K562 (cell line): ENCODE measurements at regions not wholly inside any gene's neighbourhood (a gene's known extent, or its start where the extent isn't known, plus 50 kb on each side); places are given as distances from the start of the nearest gene placed in this dataset.

Experiments
- ATAC-seq: fragments of 200-7000 bp; cut with Tn5 transposase; 3 replicates; pipeline ENCODE4 v1.9.1; 2020; ENCODE audit warnings: moderate library complexity
- BruUV-seq: library from RNA; stranded (reverse); fragments of 400-500 nt; replicated peaks from 2 replicates; lab custom pipeline; 2021; lab: Mats Ljungman, UMichigan
- CTCF ChIA-PET: fragments of 300-600 bp; formaldehyde crosslinking; extraction: SDS; loops from one replicate; lab custom pipeline; 2021; ENCODE audit warnings: low intra/inter-chr PET ratio; lab: Yijun Ruan, JAX
- POLR2A ChIA-PET: fragments of 300-600, 350-650 bp; sonication (Branson Sonifier 250); formaldehyde crosslinking; extraction: SDS; loops from one replicate; lab custom pipeline; 2021; ENCODE audit warnings: antibody characterized with exemption, inconsistent platforms; lab: Yijun Ruan, JAX
- DNase-seq, 4 experiments: peaks; one replicate each; pipeline versions ENCODE4 v3.0.0 to v3.0.0-alpha.2; 2011 to 2018; ENCODE audit warnings: low spot score in 3 of 4, mixed read lengths in 3 of 4; ENCODE audit errors: extremely low read depth in 1 of 4
- FAIRE-seq: peaks from 2 replicates; lab custom pipeline; 2011; peaks lifted over from hg19 to GRCh38; lab: Jason Lieb, UNC
- H2AFZ ChIP-seq: 2 replicates; pipeline ENCODE4 v1.6.0; 2011; ENCODE audit warnings: low read depth, low read length, control low read depth, inconsistent platforms
- H3K27ac ChIP-seq: fragments of 200-600 bp; 3 replicates; pipeline ENCODE4 v1.8.0; 2011; ENCODE audit warnings: low read depth, mild to moderate bottlenecking, control low read depth, inconsistent platforms, low read length, moderate library complexity, mixed read lengths; ENCODE audit errors: extremely low read depth
- H3K27me3 ChIP-seq, 2 experiments: fragments of 300-600 bp in 1 of 2; 2 replicates in 1 of 2; 3 replicates in 1 of 2; pipeline versions ENCODE4 v1.6.0 to v1.8.0; 2011; ENCODE audit warnings: inconsistent platforms in 2 of 2, low read length in 2 of 2, mild to moderate bottlenecking in 1 of 2, mixed read lengths in 1 of 2, moderate library complexity in 1 of 2; ENCODE audit not compliant: control insufficient read depth in 2 of 2, insufficient read depth in 2 of 2
- H3K36me3 ChIP-seq: fragments of 300-600 bp; 3 replicates; pipeline ENCODE4 v1.8.0; 2011; ENCODE audit warnings: mild to moderate bottlenecking, low read length, inconsistent platforms; ENCODE audit not compliant: control insufficient read depth, insufficient read depth
- H3K4me1 ChIP-seq, 2 experiments: fragments of 200-600 bp in 1 of 2; replicated peaks in 1 of 2; 2 replicates in 1 of 2; 3 replicates in 1 of 2; pipeline versions ENCODE4 v1.5.1 to v1.8.0; 2011; ENCODE audit warnings: inconsistent platforms in 2 of 2, low read length in 2 of 2, mild to moderate bottlenecking in 1 of 2, mixed read lengths in 1 of 2, moderate library complexity in 1 of 2; ENCODE audit not compliant: control insufficient read depth in 2 of 2, insufficient read depth in 2 of 2
- H3K4me2 ChIP-seq: 2 replicates; pipeline ENCODE4 v1.6.1; 2011; ENCODE audit warnings: low read length, control low read depth, inconsistent platforms, mixed read lengths; ENCODE audit not compliant: insufficient read depth
- H3K4me3 ChIP-seq: fragments of 200-600 bp; sonication (generic), shearing (Covaris generic); 2 replicates; pipeline ENCODE4 v1.5.1; 2016; ENCODE audit warnings: control low read depth, inconsistent platforms
- H3K79me2 ChIP-seq: fragments of 200-600 bp; 3 replicates; pipeline ENCODE4 v1.8.0; 2011; ENCODE audit warnings: low read length, inconsistent platforms; ENCODE audit not compliant: control insufficient read depth, insufficient read depth
- H3K9ac ChIP-seq, 2 experiments: 2 replicates each; pipeline versions ENCODE4 v1.6.0 to v1.6.1; 2011; ENCODE audit warnings: low read depth in 2 of 2, low read length in 2 of 2, control low read depth in 1 of 2, inconsistent platforms in 1 of 2, mild to moderate bottlenecking in 1 of 2, mixed read lengths in 1 of 2; ENCODE audit not compliant: insufficient read depth in 1 of 2
- H3K9me1 ChIP-seq: one replicate; pipeline ENCODE4 v1.6.0; 2011; ENCODE audit warnings: inconsistent platforms, mild to moderate bottlenecking, low read length, moderate library complexity; ENCODE audit not compliant: control insufficient read depth, insufficient read depth
- H3K9me3 ChIP-seq: replicated peaks from 2 replicates; pipeline ENCODE4 v1.5.1; 2011; ENCODE audit warnings: low read depth, low read length, inconsistent platforms; ENCODE audit not compliant: control insufficient read depth, insufficient read depth
- H4K20me1 ChIP-seq: replicated peaks from 2 replicates; pipeline ENCODE4 v1.6.1; 2011; ENCODE audit warnings: low read length, inconsistent platforms, mixed read lengths; ENCODE audit not compliant: control insufficient read depth, insufficient read depth
- BRD4 ChIP-seq: fragments of 200-600 bp; sonication (generic); IDR thresholded peaks from 2 replicates; pipeline ENCODE4 v1.6.1; 2017; ENCODE audit warnings: inconsistent platforms
- CBX8 ChIP-seq: fragments of 200-600 bp; sonication (generic); IDR thresholded peaks from 2 replicates; pipeline ENCODE4 v1.6.1; 2012; ENCODE audit warnings: borderline replicate concordance, mixed run types, low read depth, mild to moderate bottlenecking, moderate library complexity, mixed read lengths, low read length, control low read depth, inconsistent platforms; ENCODE audit not compliant: poor library complexity, severe bottlenecking; ENCODE audit errors: extremely low read depth
- CEBPB ChIP-seq: fragments of 450-650 bp; IDR thresholded peaks from 2 replicates; pipeline ENCODE4 v1.6.1; 2016; ENCODE audit warnings: missing genetic modification characterization, missing compliant biosample characterization
- CEBPG ChIP-seq, 3 experiments: fragments of 200-800 bp in 1 of 3; sonication (Bioruptor generic) in 1 of 3; sonication (generic) in 1 of 3; formaldehyde crosslinking in 1 of 3; IDR thresholded peaks in 2 of 3; conservative IDR thresholded peaks in 1 of 3; 2 replicates each; pipeline versions ENCODE4 v1.6.1 to v1.8.0; 2016 to 2022; ENCODE audit warnings: missing compliant biosample characterization in 2 of 3, missing genetic modification characterization in 2 of 3, mild to moderate bottlenecking in 1 of 3, missing genetic modification reagents in 1 of 3
- CHCHD3 ChIP-seq: fragments of 250-450 bp; sonication (Bioruptor Pico); IDR thresholded peaks from 2 replicates; pipeline ENCODE4 v2.1.2; 2022; ENCODE audit warnings: mild to moderate bottlenecking
- CREB1 ChIP-seq, 2 experiments: sonication (generic) in 1 of 2; formaldehyde crosslinking in 1 of 2; IDR thresholded peaks; 2 replicates each; pipeline versions ENCODE4 v1.6.1 to v1.8.0; 2012 to 2022; ENCODE audit warnings: inconsistent platforms in 1 of 2, mild to moderate bottlenecking in 1 of 2, missing genetic modification reagents in 1 of 2, moderate library complexity in 1 of 2
- CTCF ChIP-seq, 3 experiments: IDR thresholded peaks in 2 of 3; conservative IDR thresholded peaks in 1 of 3; 2 replicates each; pipeline ENCODE4 v1.5.1; 2011 to 2012; ENCODE audit warnings: low read length in 3 of 3, mild to moderate bottlenecking in 3 of 3, control low read depth in 2 of 3, improper control_type of control experiment in 1 of 3, inconsistent platforms in 1 of 3, low read depth in 1 of 3, mixed read lengths in 1 of 3, moderate library complexity in 1 of 3; ENCODE audit not compliant: insufficient read depth in 2 of 3
- FOXJ3 ChIP-seq: sonication (generic); formaldehyde crosslinking; IDR thresholded peaks from 2 replicates; pipeline ENCODE4 v1.4.0; 2020; ENCODE audit warnings: mild to moderate bottlenecking, missing genetic modification reagents
- RAD21 ChIP-seq, 2 experiments: fragments of 250-450 bp in 1 of 2; fragments of 450-650 bp in 1 of 2; sonication (Bioruptor Pico) in 1 of 2; formaldehyde crosslinking in 1 of 2; IDR thresholded peaks in 1 of 2; conservative IDR thresholded peaks in 1 of 2; 2 replicates each; pipeline versions ENCODE4 v1.4.0 to v1.8.0; 2020 to 2022; ENCODE audit warnings: mild to moderate bottlenecking in 2 of 2, moderate library complexity in 1 of 2
- ZNF324 ChIP-seq: fragments of 250-450 bp; sonication (Bioruptor Pico); IDR thresholded peaks from 2 replicates; pipeline ENCODE4 v1.4.0; 2020; ENCODE audit warnings: mild to moderate bottlenecking
- WGBS: fragments of 100-300 bp; shearing (Covaris generic); methylation state at CpG from one replicate; pipeline ENCODE4 v1.1.6; 2016; ENCODE audit warnings: low coverage, mixed read lengths; ENCODE audit not compliant: insufficient coverage; ENCODE audit errors: missing lambda C conversion rate; 5-methylcytosine and 5-hydroxymethylcytosine counted together
- in situ Hi-C: fragments of 300-500 bp; cut with MboI; formaldehyde crosslinking; loops from 4 replicates; pipeline ENCODE4 v1.15.0; 2018; ENCODE audit warnings: inconsistent platforms, mixed read lengths
- intact Hi-C: fragments of 100-400 bp; cut with micrococcal nuclease; formaldehyde crosslinking; loops from 2 replicates; pipeline ENCODE4 v1.14.2; 2022

DNA sequence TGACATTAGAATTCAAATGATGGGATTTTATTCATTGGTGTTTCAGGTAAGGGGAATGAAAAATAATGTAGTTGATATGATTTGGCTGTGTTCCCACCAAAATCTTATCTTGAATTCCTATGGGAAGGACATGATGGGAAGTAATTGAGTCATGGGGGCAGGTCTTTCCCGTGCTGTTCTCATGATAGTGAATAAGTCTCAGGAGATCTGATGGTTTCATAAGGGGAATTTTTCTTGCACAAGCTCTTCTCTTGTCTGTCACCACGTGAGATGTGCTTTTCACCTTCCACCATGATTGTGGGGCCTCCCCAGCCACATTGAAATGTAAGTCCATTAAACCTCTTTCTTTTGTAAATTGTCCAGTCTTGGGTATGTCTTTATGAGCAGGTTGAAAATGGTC, 268.6 kb upstream of the CHORDC1 start:
- Histone ChIP-seq H3K4me2 (no peak overlapping the region), H2AFZ (no peak overlapping the region), H3K79me2 (no peaks in the 10 kb centered on the region), H3K4me1 (no peaks in the 10 kb centered on the region), H3K36me3 (no peaks in the 10 kb centered on the region), H3K9me1 (no peaks in the 10 kb centered on the region), H3K27ac (no peak overlapping the region), H4K20me1 (no peaks in the 10 kb centered on the region), H3K27me3 (no peaks in the 10 kb centered on the region), H3K9ac (no peak overlapping the region), H3K9me3 (no peaks in the 10 kb centered on the region), H3K4me3 (no peak overlapping the region)
- 0% methylated on average over 2 of the region's 2 CpGs for WGBS
- in situ Hi-C loops (no loop called here), intact Hi-C loops (no loop called here)
- FAIRE-seq: no peak
- ChIA-PET POLR2A (no interaction called here), CTCF (no interaction called here)
- DNase-seq: no peak
- TF ChIP-seq CREB1 (IDR thresholded peaks at IDR 0.05) (no peak), CREB1 (CRISPR knock-in tag; IDR thresholded peaks at IDR 0.05) (no peak), ZNF324 (no peak), CBX8 (no peak), CHCHD3 (no peak)
- no TSS peak for BruUV-seq
- ATAC-seq: no peak

- ATAC-seq (no peak), FAIRE-seq (no peak), DNase-seq (peak in 1 of 4 experiments; percentile 15)
- H3K79me2 ChIP-seq: no peaks in the 10 kb centered on the region
- H2AFZ ChIP-seq: no peak overlapping the region
- no TSS peak for BruUV-seq
- H3K9me3 ChIP-seq: no peaks in the 10 kb centered on the region
- H3K27me3 ChIP-seq: no peaks in the 10 kb centered on the region
- intact Hi-C loops: no loop called here
- H3K27ac ChIP-seq: no peak overlapping the region
- in situ Hi-C loops: no loop called here
- H3K4me3 ChIP-seq: no peak overlapping the region
- H3K4me2 ChIP-seq: no peak overlapping the region
- no peak overlapping the region for H3K9ac ChIP-seq
- TF ChIP-seq CEBPG (CRISPR knock-in tag; IDR thresholded peaks at IDR 0.05) (no peak), CEBPG (tag; conservative IDR thresholded peaks at IDR 0.05 in 1 of 2, IDR thresholded peaks at IDR 0.05 in 1 of 2) (peak; percentile 54 to 55), CTCF (IDR thresholded peaks at IDR 0.05 in 2 of 3, conservative IDR thresholded peaks at IDR 0.05 in 1 of 3; ENCODE audit: insufficient read depth in 2 of 3, low read depth in 1 of 3, low read length in 3 of 3) (peak in 1 of 3 experiments; percentile 12; a peak in 1 of 6 replicates), CEBPB (tag) (peak; percentile 58), BRD4 (no peak), RAD21 (CRISPR knock-in tag; conservative IDR thresholded peaks at IDR 0.05 in 1 of 2, IDR thresholded peaks at IDR 0.05 in 1 of 2) (peak; percentile 25 to 42; a peak in 3 of 4 replicates), FOXJ3 (CRISPR knock-in tag) (no peak)
- H3K4me1 ChIP-seq: no peaks in the 10 kb centered on the region
- H4K20me1 ChIP-seq: no peaks in the 10 kb centered on the region
- no peaks in the 10 kb centered on the region for H3K36me3 ChIP-seq
- 6% methylated on average over 2 of the region's 2 CpGs for WGBS
- POLR2A ChIA-PET: no interaction called here
- no peaks in the 10 kb centered on the region for H3K9me1 ChIP-seq
- CTCF ChIA-PET: no interaction called here
These were observed 253.7 kb upstream of the CHORDC1 start for GRCh38 chr11:90476442-90477007.
